HG03097 (cell line): ENCODE measurements at regions not wholly inside any gene's neighbourhood (a gene's known extent, or its start where the extent isn't known, plus 50 kb on each side); places are given as distances from the start of the nearest gene placed in this dataset.
"Not testable (repeated sequence)": the region's sequence is repeated elsewhere in the genome, so short reads cannot be mapped to it uniquely, and the experiment has no call there.

Source experiments
- ATAC-seq: cut with Tn5 transposase; IDR thresholded peaks from one replicate; pipeline ENCODE4 v1.9.1; 2021; ENCODE audit not compliant: unreplicated experiment, low FRiP score

DNA sequence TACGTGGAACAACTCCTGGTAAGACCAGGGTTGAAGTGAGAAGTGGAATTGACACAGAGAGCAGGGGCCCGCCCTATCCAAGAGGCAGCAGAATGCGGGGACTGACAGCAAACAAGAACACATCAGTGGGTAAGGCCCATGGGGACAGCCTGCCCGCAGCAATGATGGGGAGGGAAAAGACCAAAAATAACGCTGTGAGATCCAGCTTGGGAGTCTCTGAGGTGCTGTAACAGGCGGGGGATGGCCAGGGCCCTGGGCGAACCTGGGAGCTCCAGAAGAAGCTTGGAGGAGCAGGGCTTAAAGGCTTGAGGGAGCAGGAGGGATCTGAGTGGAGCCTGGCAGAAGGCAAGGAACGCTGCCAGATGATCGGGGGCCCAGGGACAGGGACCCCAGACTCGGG is 173.4 kb downstream of the TMEM200C start:
- no peak for ATAC-seq

DNA sequence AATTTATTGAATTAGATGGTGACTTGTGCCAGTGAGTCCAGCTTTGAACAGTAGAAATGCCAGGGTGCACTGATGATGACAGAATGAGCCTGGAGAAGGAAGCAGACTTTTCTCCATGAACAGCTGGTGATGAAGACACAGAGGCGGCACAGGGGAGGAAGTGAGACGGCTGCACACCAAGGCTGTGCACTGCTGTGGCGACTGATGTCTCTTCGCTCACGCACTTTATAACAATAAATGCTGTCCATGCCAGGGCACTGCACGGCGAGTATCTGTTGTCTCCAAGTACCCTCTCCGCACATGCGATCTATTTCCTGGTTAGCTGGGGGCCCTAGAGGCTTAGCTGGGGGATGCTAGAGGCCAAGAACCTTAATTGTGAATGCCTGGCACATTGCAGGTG is 175.2 kb downstream of the TMEM200C start:
- no peak for ATAC-seq

DNA sequence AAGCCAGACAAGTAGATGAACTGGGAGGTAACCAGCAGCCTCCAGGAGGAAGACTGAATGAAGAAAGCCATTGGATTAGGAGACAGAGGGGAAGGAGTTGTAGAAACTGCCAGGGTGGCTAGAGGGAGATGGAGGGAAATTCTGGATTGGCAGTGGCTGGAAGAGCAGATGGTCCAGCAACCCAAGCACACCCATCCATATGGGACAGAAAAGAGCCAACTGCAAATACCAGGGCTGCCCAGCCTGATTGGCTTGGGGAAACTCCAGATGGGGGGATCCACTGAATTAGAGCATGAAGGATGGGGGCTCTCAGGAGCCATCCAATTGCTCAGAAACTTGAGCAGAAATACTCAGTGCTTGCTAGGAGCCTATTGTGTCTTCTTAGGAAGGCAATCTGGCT is 173.5 kb upstream of the EPB41L3 start:
- ATAC-seq, result no peak

DNA sequence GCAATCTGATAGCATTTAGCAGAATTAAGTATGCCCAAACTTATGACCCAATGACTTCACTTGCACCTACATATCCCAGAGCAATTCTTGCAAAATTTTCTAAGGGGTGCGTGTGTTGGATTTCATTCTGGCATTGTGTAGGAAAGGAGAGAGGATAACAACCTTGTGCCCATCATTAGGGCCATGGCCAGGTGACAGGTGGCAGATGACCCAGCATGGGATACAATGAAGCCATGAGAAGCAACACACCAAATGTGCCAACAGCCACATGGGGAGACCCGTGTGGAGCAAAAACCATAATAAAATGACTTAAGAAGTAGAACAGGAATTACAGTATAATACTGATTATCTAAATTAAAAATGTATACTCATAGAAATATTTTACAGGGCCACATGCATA is 166.9 kb upstream of the EPB41L3 start:
- no peak for ATAC-seq

DNA sequence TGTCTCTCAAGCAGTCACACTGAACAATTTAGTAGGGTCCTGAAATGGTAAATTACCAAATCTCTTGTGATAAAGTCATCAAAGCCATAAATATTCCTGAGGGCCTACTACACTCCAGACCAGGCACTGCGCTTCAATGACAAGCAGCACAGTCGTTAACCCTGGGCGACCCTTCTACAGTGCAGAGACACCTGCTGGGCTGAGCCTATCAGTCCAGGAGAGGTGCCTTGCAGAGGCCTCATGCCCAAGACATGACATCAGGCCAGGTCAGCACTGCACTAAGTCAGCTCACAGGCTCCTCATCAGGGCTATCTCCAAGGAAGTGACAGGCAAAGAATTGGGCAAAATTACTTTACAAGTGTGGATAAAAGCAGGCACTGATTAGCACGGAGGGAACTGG is 166.4 kb upstream of the EPB41L3 start:
- no peak for ATAC-seq

DNA sequence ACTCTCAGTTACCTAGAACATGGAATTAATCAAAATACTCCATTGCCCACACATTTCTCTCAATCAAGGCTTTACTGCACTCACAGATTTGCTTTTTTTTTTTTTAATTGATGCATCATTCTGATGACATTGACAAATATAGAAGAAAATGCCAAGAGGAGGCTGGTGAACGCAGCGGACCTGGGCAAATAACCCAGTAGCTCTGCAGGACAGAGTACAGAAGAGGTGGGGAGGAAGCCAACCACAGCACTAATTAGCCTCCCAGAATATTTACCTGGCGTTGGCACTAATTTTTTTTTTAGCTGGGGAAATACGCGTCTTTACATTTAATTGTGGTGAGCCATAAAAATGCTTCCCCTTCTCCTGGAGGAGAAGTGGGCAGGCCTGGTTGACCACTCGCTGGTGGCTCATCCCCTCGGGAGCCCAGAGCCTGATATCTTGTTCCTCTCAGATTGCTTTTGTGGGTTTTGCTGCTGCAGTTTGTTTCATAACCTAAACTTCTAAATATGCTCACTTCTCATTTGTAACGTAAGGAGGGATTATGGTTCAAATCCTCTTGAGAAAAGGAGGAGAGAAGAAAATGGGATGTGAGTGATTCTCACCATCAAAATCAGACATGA is 165.8 kb upstream of the EPB41L3 start:
- no peak for ATAC-seq

DNA sequence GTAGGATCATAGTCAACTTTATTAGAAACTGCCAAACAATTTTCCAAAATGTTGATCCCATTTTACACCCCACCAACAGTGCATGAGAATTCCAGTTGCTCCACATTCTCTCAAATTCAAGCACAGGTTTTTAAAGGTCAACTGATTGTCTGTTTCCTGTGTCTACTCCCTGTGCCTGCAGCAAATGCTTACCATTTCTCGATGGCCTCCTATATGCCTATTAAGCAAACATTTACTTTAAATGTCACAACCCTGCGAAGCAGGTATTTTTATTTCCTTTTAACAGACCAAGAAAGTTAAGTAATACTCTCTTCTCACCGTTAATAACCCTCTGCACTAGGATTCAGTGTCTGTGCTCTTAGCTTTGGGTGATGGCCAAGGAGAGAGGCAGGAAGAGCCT is 163.8 kb upstream of the EPB41L3 start:
- no peak for ATAC-seq

DNA sequence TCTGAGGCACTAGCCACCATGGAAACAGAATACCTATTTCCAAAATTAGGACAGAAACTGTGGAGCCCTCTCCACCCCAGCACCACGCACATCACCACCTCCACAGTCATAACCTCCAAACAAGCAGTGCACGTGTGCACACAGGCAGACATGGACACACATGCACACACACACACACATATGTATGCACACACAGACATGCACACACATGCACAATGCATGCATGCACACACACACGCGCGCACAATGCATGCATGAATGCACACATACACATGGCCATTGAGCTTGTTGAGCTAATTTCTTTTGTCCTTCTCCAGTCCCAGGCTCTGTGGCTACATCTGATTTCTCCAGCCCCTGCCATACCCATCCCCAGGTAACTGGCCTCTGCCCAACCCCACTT is 161.6 kb upstream of the EPB41L3 start:
- ATAC-seq, result no peak

DNA sequence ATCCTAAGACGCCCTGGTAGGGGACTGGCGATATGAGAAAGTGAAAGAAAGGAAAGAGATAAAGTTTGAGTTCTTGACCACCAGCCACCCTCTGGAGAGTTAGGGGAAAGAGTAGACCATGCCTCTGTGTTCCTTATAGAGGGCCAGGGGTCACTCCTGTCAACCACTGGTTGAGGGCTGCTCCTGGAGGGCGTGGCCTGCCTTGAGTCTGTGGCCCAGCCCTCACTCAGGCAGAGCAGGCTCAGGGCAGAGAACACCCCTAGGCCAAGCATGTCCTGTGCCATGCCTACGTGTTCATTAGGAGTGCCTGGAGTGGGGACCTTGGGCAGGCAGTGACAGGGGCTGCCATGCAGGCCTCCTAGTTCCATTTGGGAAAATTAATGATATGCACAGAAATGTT is 161.1 kb upstream of the EPB41L3 start:
- no peak for ATAC-seq

DNA sequence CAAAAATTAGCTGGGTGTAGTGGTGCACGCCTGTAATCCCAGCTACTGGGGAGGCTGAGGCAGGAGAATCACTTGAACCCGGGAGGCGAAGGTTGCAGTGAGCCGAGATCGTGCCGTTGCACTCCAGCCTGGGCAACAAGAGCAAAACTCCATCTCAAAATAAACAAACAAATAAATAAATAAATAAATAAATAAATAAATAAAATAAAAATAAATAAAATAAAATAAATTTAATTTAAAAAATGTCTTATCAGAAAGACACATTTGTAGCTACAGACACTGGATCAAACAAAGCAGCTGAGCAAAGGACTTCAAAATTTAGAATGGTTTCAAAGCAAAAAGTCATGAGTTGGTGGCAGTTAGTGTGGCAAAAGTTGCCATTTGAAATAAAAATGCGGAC is 158.2 kb upstream of the EPB41L3 start:
- ATAC-seq, result not testable (repeated sequence)

DNA sequence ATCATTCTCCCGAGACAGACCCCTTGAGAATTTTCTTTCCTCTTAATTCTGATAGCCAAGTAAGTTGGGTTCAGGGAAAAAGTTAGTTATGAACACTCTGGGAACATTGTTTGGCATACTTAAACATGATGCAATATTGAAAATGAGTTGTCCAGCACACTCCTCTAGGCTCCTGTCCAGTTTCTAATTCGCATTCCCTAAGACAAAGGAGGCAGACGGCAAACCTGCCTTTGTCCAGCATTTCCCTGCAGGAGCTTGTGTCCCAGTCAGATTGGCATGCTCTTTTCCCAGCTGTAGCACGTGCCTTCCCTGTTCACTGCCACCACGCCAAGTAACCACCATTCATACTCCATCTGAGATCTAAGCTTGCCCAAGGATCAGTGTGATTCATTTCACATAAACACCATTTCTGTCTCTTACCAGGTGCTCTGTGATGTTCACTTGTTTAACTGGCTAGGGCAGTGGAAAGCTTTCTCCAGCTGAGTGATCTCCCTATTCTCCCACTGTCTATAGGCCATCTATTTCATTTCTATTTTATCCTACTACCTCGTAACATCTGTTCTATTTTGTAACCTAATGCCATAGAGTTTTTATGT is 150.0 kb upstream of the EPB41L3 start:
- no peak for ATAC-seq

DNA sequence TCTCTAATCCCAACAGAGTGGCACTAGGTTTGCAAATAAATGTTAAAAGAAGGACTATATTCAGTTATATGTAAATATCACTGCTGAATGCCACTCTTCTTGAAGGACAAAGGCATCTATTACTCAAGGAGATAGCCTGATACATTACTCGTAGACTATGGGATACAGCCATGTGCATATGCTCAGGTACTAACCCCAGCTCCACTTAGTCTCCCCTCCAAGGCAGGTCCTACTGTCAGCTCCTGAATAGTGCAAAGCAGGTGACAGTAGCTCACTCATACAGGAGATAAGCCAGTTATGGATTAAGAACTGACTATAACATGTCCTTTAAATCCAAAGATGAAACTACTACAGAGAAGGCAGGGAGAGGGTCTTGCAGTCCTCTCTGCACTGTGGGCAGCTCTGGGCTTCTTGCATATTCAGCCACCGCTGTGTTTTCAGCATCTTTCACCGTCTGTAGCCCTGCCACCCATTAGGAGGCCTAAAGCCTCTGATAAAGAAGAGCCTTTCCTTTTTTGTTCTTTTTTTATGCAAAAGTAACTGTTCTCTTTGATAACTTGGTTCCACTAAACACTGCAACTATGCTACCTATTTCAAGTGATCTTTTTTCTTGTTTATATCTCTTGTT is 135.1 kb upstream of the EPB41L3 start:
- ATAC-seq, result no peak

DNA sequence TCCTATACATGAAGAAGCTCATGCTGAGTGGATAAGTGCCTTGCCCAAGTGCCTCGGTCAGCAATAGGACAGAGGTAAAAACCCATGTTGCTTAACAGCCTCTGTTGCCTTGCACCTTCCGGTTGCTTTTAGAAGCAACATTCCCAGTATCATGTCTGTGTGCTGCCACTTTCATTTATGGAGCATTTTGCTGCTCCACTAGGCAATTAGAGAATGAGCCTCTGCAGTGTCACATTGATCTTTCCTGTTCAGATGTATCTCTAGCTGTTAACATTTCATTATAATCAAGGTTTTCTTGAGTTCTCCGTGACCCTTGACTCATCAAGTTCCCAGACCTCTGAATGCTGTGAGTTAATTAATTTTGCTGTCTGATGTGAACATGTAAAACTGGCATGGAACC is 134.5 kb upstream of the EPB41L3 start:
- no peak for ATAC-seq

DNA sequence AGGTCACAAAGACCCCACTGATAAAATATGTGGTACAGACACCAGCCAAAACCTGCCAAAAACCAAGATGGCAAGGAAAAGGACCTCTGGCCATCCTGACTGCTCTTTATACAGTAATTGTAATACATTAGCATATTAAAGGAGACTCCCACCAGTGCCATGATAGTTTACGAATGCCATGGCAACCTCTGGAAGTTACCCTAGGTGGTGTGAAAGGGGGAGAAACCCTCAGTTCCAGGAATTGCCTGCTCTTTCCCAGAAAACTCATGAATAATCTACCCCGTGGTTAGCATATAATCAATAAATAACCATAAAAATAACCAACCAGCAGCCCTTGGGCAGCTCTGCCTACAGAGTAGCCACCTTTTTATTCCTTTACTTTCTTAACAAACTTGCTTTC is 129.8 kb upstream of the EPB41L3 start:
- no peak for ATAC-seq

DNA sequence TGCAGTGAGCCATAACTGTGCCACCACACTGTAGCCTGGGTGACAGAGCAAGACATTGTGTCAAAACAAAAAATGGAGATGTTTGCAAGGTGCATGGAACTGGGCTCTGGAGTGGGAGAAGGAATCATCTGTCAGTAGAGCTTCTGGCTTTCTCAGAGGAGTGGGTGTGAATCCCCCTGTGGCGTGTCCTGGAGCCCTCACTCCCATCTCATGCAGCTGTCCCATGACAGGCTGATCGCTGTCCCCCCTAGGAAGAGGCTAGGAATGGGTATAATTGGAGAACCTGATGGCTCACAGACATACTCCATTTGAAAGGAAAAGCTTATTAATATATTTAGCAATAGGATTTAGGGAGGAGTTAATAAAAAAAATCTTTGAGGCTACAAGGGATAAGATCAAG is 125.8 kb upstream of the EPB41L3 start:
- no peak for ATAC-seq

DNA sequence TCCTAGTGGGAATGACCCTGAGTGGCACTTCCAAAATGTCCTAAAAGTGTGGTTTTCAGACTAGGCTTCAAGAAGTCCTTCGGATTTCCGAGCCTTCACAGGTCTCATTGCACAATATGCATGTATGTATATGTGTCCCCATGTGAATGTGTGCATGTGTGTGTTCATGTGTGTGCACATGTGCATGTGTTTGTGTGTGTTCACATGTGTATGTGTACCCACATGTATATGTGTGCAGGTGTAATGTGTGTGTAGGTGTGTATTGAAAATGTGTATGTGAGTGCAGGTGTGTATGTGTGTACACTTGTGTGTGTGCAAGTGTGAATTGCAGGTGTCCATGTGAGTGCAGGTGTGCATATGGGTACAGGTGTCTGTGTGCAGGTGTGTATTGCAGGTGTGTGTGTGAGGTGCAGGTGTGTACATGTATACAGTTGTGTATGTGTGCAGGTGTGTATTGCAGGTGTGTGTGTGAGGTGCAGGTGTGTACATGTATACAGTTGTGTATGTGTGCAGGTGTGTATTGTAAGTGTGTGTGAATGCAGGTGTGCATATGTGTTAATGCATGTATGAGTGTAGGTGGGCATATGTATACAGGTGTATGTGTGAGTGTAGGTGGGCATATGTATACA is 124.4 kb upstream of the EPB41L3 start:
- no peak for ATAC-seq

DNA sequence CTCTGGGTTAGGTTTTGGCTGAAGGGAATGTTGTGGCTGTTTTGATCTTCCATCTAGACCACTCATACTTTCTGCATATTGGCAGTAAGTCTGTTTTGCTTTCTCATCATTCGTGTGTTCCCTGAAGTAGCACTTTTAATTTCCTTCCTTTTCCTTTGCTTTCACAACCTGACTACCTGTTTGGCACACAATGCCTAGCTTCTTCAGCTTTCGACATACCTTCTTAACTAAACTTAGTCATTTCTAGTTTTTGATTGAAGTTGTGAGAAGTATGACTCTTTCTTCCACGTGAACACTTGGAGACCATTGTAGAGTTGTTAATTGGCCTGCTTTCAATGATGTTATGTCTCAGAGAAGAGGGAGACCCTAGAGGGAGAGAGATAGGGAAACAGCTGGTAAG is 123.6 kb upstream of the EPB41L3 start:
- ATAC-seq, result no peak

DNA sequence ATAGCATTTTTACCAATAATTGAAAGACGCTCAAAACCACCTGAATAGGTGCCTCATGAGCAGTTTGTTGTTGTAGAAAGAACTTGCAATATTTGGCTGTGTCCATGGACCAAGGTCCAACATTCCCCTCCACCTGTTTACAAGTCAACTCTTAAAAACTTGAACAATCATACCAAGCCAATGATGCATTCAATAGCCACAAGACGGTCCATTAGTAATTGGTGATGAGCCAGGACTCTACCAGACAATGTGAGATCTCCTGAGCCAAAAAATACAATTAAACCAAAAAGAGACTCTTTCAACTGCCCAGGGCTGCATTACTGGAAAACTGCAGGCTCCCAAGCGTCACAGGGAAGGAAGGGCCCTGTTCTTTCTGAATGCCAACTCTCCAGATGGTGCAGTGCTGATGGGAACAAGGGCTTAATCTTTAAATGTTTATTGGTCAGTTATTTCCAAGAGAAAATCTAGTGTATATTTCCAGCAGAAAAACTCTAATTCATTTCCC is 118.8 kb upstream of the EPB41L3 start:
- no peak for ATAC-seq

DNA sequence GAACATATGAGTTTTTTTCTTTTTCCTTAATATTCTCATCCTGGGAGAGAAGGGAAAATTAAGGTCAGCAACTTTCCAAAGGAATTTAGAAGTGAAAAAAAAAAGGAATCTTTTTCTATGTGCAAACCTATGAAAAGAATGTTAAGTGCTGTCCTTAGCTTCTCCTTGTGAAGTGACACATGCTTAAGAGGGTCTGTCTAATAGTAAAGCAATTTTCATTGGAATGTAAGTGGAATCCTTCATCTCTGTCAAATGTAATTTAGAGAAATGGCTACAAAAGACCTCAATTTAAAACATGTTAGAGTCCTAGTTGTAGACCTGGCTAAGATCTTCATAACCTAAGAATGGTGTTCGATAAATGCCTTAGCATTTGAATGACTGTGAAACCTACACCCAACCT is 117.4 kb upstream of the EPB41L3 start:
- no peak for ATAC-seq

DNA sequence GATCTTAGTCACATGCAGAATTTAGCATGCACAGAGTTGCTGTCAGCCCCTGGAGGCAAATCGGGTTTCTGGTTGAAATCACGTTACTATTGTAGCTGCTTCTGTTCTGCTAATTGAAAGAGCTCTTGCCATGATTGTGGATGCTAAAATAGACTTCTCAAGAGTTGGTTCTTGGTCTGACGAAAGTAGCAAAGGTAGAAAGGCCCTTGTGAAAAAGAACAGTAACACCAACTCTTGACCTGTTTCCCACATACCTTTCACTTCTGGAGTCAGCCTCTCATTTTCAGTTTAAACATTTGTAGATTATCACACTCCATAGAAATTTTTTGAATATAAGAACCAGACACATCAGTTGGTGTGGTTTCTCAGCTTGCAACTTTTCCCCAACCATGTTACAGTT is 110.0 kb upstream of the EPB41L3 start:
- ATAC-seq, result no peak

DNA sequence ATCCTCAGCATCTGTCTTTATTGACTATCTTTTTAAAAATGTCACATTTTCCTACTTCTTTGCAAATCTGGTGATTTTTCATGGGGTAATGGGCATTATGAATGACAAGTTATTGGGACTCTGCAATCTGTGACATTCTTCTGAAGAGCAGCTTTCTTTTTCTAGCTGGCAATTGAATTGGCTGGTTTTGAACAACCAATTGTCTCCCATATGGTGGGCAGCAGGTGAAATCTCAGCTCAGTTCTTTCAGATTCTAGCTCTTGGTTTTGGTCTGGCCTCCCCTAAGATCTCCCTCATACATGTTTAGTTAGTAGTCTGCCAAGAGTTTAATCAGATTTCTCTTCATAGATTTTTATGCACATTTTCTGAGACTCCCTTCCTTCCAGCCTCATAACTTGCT is 107.9 kb upstream of the EPB41L3 start:
- ATAC-seq, result no peak

DNA sequence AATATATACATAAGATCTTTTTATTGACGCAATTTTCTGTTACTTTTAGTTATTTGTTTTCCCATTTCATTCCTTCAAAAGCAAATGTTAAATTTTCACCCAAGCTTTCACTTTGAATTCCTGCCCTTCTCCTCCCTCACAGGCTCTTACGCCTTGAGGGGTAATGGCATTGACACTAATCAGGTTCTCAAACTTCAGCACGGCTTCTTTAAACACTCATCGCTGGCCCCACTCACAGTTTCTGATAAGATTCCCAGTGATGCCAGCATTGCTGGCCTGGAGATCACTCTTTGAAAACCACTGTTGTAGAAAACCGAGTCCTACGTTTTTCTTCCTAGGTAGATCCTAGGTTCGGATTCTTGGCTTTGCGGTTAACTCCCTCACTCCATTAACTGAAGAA is 105.6 kb upstream of the EPB41L3 start:
- no peak for ATAC-seq
